Occipital lobe (tissue), 1 donor: ENCODE measurements at regions not wholly inside any gene's neighbourhood (a gene's known extent, or its start where the extent isn't known, plus 50 kb on each side); places are given as distances from the start of the nearest gene placed in this dataset.
"Not testable (repeated sequence)": the region's sequence is repeated elsewhere in the genome, so short reads cannot be mapped to it uniquely, and the experiment has no call there.

ENCODE experiments used
- DNase-seq: peaks from one replicate; lab custom pipeline; 2025; lab: John Stamatoyannopoulos, UW

GRCh38 chr16:51550800-51551347, 399.8 kb upstream of the SALL1 start:
- no peak for DNase-seq

DNA sequence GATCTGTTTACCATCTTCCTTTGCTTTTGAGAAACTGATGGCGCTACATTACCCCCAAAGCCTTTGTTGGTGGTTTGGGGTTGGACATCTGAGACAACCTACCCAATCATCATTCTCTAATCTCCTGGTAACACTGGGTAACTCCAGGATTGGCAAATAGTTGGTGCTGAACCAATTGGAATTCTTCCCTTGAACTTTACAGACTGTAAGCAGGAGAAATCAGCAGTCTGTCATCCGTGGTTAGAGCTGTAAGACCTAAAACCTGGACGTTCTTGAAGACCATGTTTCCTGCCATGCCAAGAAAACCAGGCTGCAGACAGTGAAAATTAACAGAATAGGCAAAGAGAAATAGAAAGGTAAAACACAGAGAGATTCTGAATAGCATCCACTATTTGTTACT, 398.8 kb upstream of the SALL1 start:
- DNase-seq, result no peak

GRCh38 chr16:51545951-51546350, 394.9 kb upstream of the SALL1 start:
- DNase-seq, result no peak

DNA sequence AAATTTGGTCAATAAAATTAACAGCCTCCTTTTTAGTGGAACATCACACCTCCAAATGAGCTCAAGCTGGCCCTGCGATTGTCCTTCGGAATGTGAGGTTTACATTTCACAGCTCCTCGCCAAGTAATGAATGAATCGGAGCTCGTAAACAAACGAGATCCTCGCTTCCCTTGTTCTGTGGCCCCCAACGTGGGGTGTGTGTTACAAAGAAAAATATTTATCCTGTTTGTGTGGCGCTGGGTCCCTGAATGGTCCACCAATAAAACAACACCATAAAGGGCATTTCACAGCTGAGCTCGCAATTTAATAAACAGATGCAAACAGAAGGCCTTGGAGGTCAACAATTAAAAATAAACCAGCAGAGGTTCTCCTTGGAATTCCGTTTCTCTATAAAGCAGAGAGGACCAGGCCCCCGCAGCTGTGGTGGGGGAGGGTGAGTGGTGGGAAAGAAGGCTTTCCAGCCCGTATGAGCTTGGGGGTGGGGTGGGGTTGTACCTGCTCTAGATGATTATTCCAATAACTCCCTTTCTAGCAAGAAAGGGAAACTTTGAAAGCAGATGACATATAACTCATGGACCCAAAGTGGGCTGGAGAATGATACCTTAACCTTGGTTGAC, 393.9 kb upstream of the SALL1 start:
- DNase-seq, result no peak

- no peak for DNase-seq
Measured at GRCh38 chr16:51543971-51544370, 392.9 kb upstream of the SALL1 start.

- no peak for DNase-seq
Measured at GRCh38 chr16:51542981-51543815, 392.1 kb upstream of the SALL1 start.

DNA sequence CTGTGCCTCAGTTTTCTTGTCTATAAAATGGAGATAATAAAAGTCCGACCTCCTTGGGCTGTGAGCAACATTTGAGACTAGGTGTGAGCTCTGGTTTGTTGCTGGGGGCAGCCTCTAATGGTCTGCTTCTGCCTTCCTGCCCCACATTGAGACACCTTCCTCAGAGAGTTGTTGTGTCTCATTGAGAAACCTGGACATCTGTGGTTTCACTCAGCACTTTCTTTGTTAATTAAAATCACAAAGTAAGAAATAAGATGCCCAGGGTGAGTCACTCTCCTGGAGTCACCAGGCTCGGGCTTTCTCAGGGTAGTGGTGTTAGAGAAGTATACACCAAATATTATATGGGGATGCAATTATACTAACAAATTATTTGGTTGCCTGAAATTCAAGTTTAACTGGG, 389.2 kb upstream of the SALL1 start:
- no peak for DNase-seq

DNA sequence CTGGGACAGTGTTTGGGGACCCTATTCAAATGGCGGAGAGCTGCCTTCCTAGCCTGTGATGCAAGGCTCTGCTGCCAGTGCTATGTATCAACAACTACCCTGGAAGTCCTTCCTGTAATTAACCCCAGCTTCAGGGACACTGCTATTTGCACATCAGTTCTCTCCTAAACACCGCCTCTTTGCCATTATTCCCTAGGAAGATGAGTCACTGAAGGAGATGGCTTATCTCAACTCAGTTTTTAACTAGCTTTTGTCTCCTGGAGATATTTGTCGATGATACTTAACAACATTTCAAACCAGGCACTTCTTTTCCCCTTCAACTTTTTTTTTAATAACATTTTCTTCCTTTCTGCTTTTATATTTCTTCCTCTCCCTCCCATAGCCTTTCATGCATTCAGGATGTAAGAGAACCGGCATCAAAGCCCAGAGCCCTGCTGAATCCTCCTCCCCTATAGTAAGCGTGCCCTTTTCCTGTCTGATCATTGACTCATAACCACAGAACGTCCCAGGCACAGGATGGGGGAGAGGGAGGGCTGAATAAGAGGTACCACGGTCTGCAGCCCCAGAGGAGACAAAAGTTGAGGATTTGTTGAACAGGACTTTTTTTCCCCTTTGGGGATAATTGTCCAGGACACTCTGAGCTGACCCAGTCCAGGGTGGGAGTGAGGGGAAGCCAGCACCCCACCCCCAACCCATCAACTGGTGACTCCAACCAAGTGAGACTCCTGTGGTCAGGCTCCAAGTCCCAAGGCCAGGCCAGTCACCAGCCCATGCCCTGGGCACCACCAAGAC, 387.8 kb upstream of the SALL1 start:
- no peak for DNase-seq

DNA sequence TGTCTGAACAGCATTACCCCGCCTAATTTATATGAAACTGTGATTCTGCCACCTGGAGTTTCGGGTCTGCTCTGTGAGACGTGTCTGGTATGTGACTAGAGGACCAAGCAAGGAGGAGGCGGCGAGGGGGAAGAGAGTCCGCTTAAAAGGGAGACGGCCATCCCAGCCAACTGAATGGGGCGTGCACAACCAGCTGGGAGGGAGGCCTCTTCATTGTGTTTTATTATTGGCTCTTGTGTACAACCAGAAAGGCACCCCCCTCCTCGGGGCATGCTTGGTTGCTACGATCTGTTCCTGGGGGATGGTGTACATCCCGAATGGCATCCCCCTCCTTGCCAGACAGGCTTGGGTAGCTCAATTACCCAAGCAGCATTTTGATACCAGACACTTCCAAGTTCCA, 384.5 kb upstream of the SALL1 start:
- DNase-seq, result no peak

DNA sequence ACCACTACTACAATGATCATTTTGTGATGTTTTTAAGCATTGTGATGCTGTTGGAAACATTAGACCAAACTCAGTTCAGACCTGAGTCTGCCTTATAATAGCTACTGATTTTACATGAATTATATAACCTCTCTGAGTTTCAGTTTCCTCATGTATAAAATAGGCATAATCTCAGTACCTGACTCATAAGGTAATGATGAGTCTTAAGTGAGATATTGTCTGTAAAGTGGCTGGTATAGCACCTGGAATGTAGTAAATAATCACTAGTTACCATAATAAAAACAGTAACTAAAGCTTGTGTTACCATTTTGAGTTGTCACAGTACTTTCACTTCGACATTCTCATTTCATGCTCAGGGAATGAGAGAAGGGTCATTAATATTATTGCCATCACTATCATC, 381.5 kb upstream of the SALL1 start:
- DNase-seq, result no peak

GRCh38 chr16:51531271-51531670, 380.2 kb upstream of the SALL1 start:
- no peak for DNase-seq

DNA sequence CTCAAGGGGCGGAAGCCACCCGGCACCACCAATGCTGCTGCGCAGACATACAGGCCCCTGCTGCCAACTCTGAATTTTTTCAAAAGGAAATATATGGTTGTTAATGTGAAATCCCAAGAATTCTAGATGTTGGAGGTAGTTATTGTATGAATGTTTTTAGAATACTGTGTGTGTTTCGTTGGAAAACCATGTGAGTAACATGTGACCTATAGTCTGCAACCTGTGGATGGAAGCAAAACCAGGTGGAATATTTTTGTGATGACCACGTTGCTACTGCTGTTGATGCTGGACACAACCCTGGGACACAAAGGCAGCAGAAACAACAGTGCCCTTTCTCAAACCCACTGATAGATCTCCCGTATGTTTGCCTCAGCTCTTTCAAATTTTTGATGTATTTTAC, 376.3 kb upstream of the SALL1 start:
- no peak for DNase-seq

GRCh38 chr16:51526621-51527020, 375.6 kb upstream of the SALL1 start:
- no peak for DNase-seq

- DNase-seq, result peak; percentile 7
Measured at GRCh38 chr16:51524555-51525373, 373.7 kb upstream of the SALL1 start.

- DNase-seq, result no peak
Measured at GRCh38 chr16:51524070-51524469, 373.0 kb upstream of the SALL1 start.

GRCh38 chr16:51523400-51523799, 372.3 kb upstream of the SALL1 start:
- no peak for DNase-seq

DNA sequence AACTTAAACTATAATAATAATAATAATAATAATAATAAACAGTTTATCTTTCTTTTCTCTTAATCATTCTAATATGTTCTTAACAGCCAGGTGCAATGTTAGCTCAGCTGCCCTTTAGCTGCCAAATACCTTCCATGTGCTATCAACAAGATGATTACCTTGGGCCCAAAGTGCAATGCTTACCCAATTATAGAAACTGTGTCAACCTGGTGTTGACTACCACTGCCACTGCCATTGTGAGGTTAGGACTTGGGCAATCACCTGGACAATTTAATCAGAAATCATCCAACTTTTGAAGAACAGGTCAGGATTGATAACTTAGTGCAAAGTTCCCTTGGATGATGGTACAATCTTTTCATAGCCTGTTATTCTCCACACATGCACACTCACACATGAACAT, 371.8 kb upstream of the SALL1 start:
- DNase-seq, result no peak

DNA sequence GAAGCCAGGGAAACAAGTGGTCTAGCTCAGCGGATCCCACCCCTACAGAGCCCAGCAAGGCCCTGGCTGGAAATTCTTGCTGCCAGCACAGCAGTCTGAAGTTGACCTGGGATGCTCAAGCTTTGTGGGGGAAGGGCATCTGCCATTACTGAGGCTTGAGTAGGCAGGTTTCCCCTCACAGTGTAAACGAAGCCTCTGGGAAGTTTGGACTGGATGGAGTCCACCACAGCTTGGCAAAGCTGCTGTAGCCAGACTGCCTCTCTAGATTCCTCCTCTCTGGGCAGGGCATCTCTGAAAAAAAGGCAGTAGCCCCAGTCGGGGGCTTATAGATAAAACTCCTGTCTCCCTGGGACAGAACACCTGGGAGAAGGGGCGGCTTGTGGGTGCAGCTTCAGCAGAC, 365.9 kb upstream of the SALL1 start:
- not testable (repeated sequence) for DNase-seq

GRCh38 chr16:51510416-51510815, 359.3 kb upstream of the SALL1 start:
- DNase-seq, result no peak

GRCh38 chr16:51509336-51509735, 358.3 kb upstream of the SALL1 start:
- DNase-seq, result no peak

DNA sequence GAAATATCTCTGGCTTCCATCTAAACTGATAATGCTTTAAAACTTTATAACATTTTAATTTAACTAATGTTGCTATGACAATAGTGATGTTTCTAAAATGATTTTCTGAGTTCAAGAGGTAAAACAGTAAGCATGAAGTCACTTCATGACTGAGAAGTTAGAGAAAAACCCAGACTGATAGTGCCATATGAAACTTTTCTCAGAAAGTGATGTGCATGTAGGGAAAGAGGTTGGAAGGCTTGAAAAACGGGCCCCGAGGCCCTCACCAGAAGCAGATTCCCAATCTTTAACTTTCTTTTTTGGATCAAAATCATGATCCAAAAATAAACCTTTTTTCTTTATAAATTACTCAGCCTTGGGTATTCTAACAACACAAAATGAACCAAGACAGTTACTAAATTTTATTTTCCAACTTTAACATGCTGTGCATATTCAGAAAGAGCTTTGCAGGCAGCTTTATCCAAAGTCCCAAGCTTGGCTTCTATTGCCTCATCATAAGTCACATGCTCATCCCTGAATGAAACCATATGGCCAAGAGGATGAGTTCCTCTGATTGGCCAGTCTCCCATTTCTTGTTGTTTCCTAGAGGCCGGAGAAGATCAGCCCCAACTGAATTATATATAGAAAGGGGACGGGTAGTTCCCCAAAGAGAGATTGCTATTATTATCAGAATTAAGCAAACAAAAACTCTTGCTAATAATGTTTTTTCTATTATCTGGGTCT, 357.6 kb upstream of the SALL1 start:
- DNase-seq, result no peak
